ENCODE measurements at regions not wholly inside any gene's neighbourhood (a gene's known extent, or its start where the extent isn't known, plus 50 kb on each side); places are given as distances from the start of the nearest gene placed in this dataset.

DNA sequence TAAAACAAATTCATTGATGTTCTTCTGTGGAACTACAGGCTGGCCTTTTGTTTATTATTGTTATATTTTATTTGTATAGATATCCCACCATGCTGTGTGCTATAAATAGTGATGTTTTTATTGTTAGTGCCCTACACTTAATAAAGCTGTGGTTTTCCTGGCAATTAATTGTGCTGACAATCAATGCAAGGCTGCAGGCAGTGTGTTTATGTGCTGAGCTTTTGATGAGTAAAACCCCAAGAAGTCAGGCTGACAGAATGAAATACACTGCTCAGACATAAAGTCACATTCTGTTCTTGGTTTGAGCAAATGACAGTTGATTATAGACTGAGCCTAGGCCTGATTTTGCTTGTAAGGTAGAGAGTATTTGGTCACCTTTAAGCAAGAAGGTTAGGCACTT lies 362.7 kb downstream of the CPS1 start:
- H3K27ac ChIP-seq (ENCODE audit: low read length): no peak overlapping the region
- H3K4me3 ChIP-seq (ENCODE audit: low read depth in 1 of 2, low read length in 2 of 2): no peak overlapping the region
- H3K4me2 ChIP-seq (ENCODE audit: insufficient read depth, low read length): no peak overlapping the region
- no peak for TF ChIP-seq EZH2 (IDR thresholded peaks at IDR 0.05; ENCODE audit: borderline replicate concordance, low read depth, low read length, severe bottlenecking)
- TF ChIP-seq, protein P1, sequence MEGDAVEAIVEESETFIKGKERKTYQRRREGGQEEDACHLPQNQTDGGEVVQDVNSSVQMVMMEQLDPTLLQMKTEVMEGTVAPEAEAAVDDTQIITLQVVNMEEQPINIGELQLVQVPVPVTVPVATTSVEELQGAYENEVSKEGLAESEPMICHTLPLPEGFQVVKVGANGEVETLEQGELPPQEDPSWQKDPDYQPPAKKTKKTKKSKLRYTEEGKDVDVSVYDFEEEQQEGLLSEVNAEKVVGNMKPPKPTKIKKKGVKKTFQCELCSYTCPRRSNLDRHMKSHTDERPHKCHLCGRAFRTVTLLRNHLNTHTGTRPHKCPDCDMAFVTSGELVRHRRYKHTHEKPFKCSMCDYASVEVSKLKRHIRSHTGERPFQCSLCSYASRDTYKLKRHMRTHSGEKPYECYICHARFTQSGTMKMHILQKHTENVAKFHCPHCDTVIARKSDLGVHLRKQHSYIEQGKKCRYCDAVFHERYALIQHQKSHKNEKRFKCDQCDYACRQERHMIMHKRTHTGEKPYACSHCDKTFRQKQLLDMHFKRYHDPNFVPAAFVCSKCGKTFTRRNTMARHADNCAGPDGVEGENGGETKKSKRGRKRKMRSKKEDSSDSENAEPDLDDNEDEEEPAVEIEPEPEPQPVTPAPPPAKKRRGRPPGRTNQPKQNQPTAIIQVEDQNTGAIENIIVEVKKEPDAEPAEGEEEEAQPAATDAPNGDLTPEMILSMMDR (IDR thresholded peaks at IDR 0.05; ENCODE audit: borderline replicate concordance, extremely low read depth, low read length, poor library complexity, severe bottlenecking): no peak
- DNase-seq (no peak), ATAC-seq (ENCODE audit: insufficient read depth, low read depth) (no peak)
- H3K4me1 ChIP-seq (ENCODE audit: insufficient read depth, low read length): no peaks in the 10 kb centered on the region
- H3K9ac ChIP-seq (ENCODE audit: low read depth, low read length): no peak overlapping the region
- no peaks in the 10 kb centered on the region for H3K79me2 ChIP-seq (ENCODE audit: insufficient read depth, low read length)
- H3K36me3 ChIP-seq (ENCODE audit: insufficient read depth, low read length): no peaks in the 10 kb centered on the region
- no peaks in the 10 kb centered on the region for H3K27me3 ChIP-seq (ENCODE audit: insufficient read depth, low read length, poor library complexity)
- H3K9me3 ChIP-seq (ENCODE audit: insufficient read depth, low read length, severe bottlenecking): no peaks in the 10 kb centered on the region
- H2AFZ ChIP-seq (ENCODE audit: low read depth, low read length): no peak overlapping the region
- no peaks in the 10 kb centered on the region for H4K20me1 ChIP-seq (ENCODE audit: insufficient read depth, low read length)

DNA sequence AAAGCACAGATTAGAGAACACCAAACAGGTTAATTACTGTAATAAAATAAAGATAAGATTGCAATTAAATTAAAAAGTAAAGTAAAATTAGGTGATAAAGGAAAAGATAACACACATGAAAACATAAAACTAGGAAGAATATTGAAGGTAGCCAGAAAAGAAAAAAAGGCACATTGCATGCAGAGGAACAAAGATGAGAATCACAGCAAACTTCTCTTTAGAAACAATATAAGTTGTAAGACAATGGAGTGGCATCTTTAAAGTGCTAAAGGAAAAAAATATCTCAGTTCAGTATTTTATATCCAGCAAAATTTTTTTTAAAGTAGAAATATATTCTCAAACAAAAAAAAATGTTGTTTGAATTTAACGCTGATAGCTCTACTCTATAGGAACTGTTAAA lies 366.0 kb downstream of the CPS1 start:
- DNase-seq (no peak), ATAC-seq (ENCODE audit: insufficient read depth, low read depth) (no peak)
- no peaks in the 10 kb centered on the region for H3K9me3 ChIP-seq (ENCODE audit: insufficient read depth, low read length, severe bottlenecking)

DNA sequence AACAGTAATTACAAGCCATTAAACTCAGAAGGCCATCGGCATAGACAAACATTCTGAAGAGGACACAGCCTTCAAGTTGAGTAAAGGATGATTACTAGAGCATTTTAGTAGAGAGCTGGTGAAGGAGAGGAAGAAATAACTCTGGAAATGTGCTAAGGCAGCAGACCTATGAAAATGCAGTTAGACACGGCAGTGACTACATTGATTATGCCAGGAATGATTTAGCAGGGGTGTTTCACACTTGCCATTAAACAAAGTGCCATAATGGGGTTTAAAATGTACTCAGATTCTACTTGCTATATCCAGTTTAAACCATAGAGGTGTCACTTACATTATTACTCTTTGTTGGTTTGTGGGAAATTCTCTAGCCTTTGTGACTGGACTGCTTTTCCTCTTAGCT lies 372.3 kb downstream of the CPS1 start:
- Histone ChIP-seq H3K36me3 (ENCODE audit: insufficient read depth, low read length) (no peaks in the 10 kb centered on the region), H3K9ac (ENCODE audit: low read depth, low read length) (no peak overlapping the region), H3K9me3 (ENCODE audit: insufficient read depth, low read length, severe bottlenecking) (no peaks in the 10 kb centered on the region), H3K79me2 (ENCODE audit: insufficient read depth, low read length) (no peaks in the 10 kb centered on the region), H3K4me1 (ENCODE audit: insufficient read depth, low read length) (no peaks in the 10 kb centered on the region), H3K4me3 (ENCODE audit: low read depth in 1 of 2, low read length in 2 of 2) (no peak overlapping the region), H3K27me3 (ENCODE audit: insufficient read depth, low read length, poor library complexity) (no peaks in the 10 kb centered on the region), H3K27ac (ENCODE audit: low read length) (no peak overlapping the region), H2AFZ (ENCODE audit: low read depth, low read length) (no peak overlapping the region), H3K4me2 (ENCODE audit: insufficient read depth, low read length) (no peak overlapping the region), H4K20me1 (ENCODE audit: insufficient read depth, low read length) (no peaks in the 10 kb centered on the region)
- DNase-seq (no peak), ATAC-seq (ENCODE audit: insufficient read depth, low read depth) (no peak)
- TF ChIP-seq, protein P1 (IDR thresholded peaks at IDR 0.05; ENCODE audit: borderline replicate concordance, extremely low read depth, low read length, poor library complexity, severe bottlenecking): no peak
- no peak for TF ChIP-seq EZH2 (IDR thresholded peaks at IDR 0.05; ENCODE audit: borderline replicate concordance, low read depth, low read length, severe bottlenecking)

More for the DNA sequence above, 366.0 kb downstream of the CPS1 start:
- Histone ChIP-seq H2AFZ (ENCODE audit: low read depth, low read length) (no peak overlapping the region), H3K27me3 (ENCODE audit: insufficient read depth, low read length, poor library complexity) (no peaks in the 10 kb centered on the region), H3K4me1 (ENCODE audit: insufficient read depth, low read length) (no peaks in the 10 kb centered on the region), H3K36me3 (ENCODE audit: insufficient read depth, low read length) (no peaks in the 10 kb centered on the region), H3K9ac (ENCODE audit: low read depth, low read length) (no peak overlapping the region), H3K27ac (ENCODE audit: low read length) (no peak overlapping the region), H3K4me2 (ENCODE audit: insufficient read depth, low read length) (no peak overlapping the region), H4K20me1 (ENCODE audit: insufficient read depth, low read length) (no peaks in the 10 kb centered on the region), H3K4me3 (ENCODE audit: low read depth in 1 of 2, low read length in 2 of 2) (no peak overlapping the region), H3K79me2 (ENCODE audit: insufficient read depth, low read length) (no peaks in the 10 kb centered on the region)
- no peak for TF ChIP-seq EZH2 (IDR thresholded peaks at IDR 0.05; ENCODE audit: borderline replicate concordance, low read depth, low read length, severe bottlenecking)
- TF ChIP-seq, protein P1 (IDR thresholded peaks at IDR 0.05; ENCODE audit: borderline replicate concordance, extremely low read depth, low read length, poor library complexity, severe bottlenecking): no peak

DNA sequence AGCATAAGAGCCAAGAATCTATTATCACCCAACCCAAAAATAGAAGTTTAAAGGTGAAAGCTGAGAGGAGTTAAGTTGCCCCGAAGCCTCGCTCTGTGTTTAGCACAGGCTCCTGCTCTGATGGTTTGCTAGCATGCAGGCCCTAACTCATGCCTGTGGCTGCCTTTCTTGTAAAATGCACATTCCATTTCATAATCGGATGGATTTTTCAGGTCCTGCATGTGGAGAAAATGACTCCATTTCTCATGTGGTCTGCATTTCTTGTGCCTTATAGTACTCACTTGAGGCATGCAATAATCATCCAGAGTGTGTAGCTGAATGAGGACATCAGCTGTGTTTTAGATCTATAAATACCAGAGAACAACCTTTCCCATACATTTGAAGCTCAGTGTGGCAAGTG lies 381.8 kb downstream of the CPS1 start:
- Histone ChIP-seq H3K79me2 (ENCODE audit: insufficient read depth, low read length) (no peaks in the 10 kb centered on the region), H3K4me3 (ENCODE audit: low read depth in 1 of 2, low read length in 2 of 2) (no peak overlapping the region), H4K20me1 (ENCODE audit: insufficient read depth, low read length) (no peaks in the 10 kb centered on the region), H3K36me3 (ENCODE audit: insufficient read depth, low read length) (no peaks in the 10 kb centered on the region), H3K9me3 (ENCODE audit: insufficient read depth, low read length, severe bottlenecking) (no peaks in the 10 kb centered on the region), H3K4me2 (ENCODE audit: insufficient read depth, low read length) (no peak overlapping the region), H3K27ac (ENCODE audit: low read length) (no peak overlapping the region), H3K9ac (ENCODE audit: low read depth, low read length) (no peak overlapping the region), H2AFZ (ENCODE audit: low read depth, low read length) (no peak overlapping the region), H3K4me1 (ENCODE audit: insufficient read depth, low read length) (no peaks in the 10 kb centered on the region), H3K27me3 (ENCODE audit: insufficient read depth, low read length, poor library complexity) (no peaks in the 10 kb centered on the region)
- DNase-seq (no peak), ATAC-seq (ENCODE audit: insufficient read depth, low read depth) (no peak)
- TF ChIP-seq EZH2 (IDR thresholded peaks at IDR 0.05; ENCODE audit: borderline replicate concordance, low read depth, low read length, severe bottlenecking): no peak
- TF ChIP-seq, protein P1 (IDR thresholded peaks at IDR 0.05; ENCODE audit: borderline replicate concordance, extremely low read depth, low read length, poor library complexity, severe bottlenecking): no peak

All from DND-41 (cell line).